ENCODE measurements at regions not wholly inside any gene's neighbourhood (a gene's known extent, or its start where the extent isn't known, plus 50 kb on each side); places are given as distances from the start of the nearest gene placed in this dataset.

DNA sequence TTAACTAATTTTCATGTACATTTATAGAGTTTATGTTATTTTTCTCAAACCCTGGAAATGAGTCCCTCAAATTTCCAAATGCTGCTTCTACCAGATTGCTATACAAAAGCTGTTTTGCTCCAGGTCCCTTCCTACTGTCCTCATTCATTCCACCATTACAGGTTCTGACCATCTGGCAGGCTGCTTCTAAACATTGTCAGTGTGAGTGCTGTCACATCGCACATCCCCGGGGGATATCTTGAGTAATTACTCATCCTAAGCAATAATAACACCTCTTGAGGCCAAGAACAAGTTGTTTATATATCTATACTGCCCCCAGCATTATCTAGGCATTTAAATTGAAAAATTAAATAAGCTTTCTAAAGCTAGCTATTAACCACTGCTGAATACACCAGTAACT lies 1675.3 kb upstream of the CDH6 start:
- Histone ChIP-seq H3K23me2 (ENCODE audit: low read depth, low read length) (no peaks in the 10 kb centered on the region), H4K5ac (ENCODE audit: insufficient read length, low read depth, low read length) (no peak overlapping the region), H3K56ac (replicated peaks; ENCODE audit: insufficient read length, low read depth, low read length) (no peak overlapping the region), H3K18ac (ENCODE audit: extremely low read depth, low read length) (no peak overlapping the region), H2BK12ac (ENCODE audit: low read depth, low read length) (no peak overlapping the region), H3K4me2 (ENCODE audit: insufficient read depth in 1 of 2, low read depth in 2 of 2, low read length in 2 of 2) (no peak overlapping the region), H2BK5ac (ENCODE audit: low read depth, low read length) (no peak overlapping the region), H4K8ac (ENCODE audit: extremely low read depth, insufficient read depth, low read length) (no peak overlapping the region), H2AFZ (ENCODE audit: low read length) (no peak overlapping the region), H3K4me3 (ENCODE audit: extremely low read depth in 1 of 4, insufficient read depth in 2 of 4, low read depth in 3 of 4, low read length in 4 of 4) (no peak overlapping the region), H3K23ac (ENCODE audit: insufficient read length) (no peak overlapping the region), H4K91ac (replicated peaks; ENCODE audit: insufficient read length, low read length) (no peak overlapping the region), H3K27ac (ENCODE audit: low read depth, low read length) (no peak overlapping the region), H2AK5ac (ENCODE audit: low read depth, low read length) (no peak overlapping the region), H2BK120ac (replicated peaks; ENCODE audit: low read depth, low read length) (no peak overlapping the region), H3K9me3 (ENCODE audit: insufficient read depth in 2 of 2, low read depth in 1 of 2, low read length in 1 of 2) (no peaks in the 10 kb centered on the region), H2BK20ac (ENCODE audit: low read length) (no peak overlapping the region), H3K79me2 (ENCODE audit: control insufficient read depth in 1 of 2, insufficient read depth in 2 of 2, low read length in 2 of 2) (no peaks in the 10 kb centered on the region), H3K27me3 (replicated peaks in 1 of 4; ENCODE audit: control insufficient read depth in 3 of 4, extremely low read depth in 1 of 4, insufficient read depth in 3 of 4, low read length in 3 of 4) (no peaks in the 10 kb centered on the region), H3K79me1 (ENCODE audit: low read depth, low read length) (no peaks in the 10 kb centered on the region), H2BK15ac (ENCODE audit: low read length) (no peak overlapping the region), H3K4me1 (replicated peaks in 1 of 4; ENCODE audit: control insufficient read depth in 3 of 4, insufficient read depth in 4 of 4, low read length in 3 of 4) (no peaks in the 10 kb centered on the region), H3K4ac (replicated peaks; ENCODE audit: insufficient read length, low read depth, low read length) (no peak overlapping the region), H4K20me1 (replicated peaks in 1 of 2; ENCODE audit: control insufficient read depth in 1 of 2, insufficient read depth in 2 of 2, low read length in 2 of 2) (no peaks in the 10 kb centered on the region), H3K9ac (replicated peaks in 1 of 4; ENCODE audit: extremely low read depth in 1 of 4, low read depth in 3 of 4, low read length in 3 of 4) (no peak overlapping the region), H3K36me3 (ENCODE audit: control insufficient read depth in 2 of 4, insufficient read depth in 4 of 4, low read length in 3 of 4) (no peaks in the 10 kb centered on the region), H3K14ac (ENCODE audit: insufficient read length) (no peak overlapping the region)
- FAIRE-seq (no peak), DNase-seq (ENCODE audit: low read depth in 1 of 2, low spot score in 2 of 2) (no peak)
- ChIA-PET POLR2A (ENCODE audit: partially characterized antibody) (no interaction called here), CTCF (ENCODE audit: partially characterized antibody) (interaction anchor here (1.0 to 1.2 kb wide), 2 partner anchors 14 to 121 kb away, joined by 3 to 4 read pairs; no protein-coding TSS in a partner anchor)
- whole genome bisulfite sequencing, 2 experiments (ENCODE audit: extremely low coverage in 1 of 2, insufficient coverage in 1 of 2, insufficient read length in 1 of 2, insufficient replicate concordance in 2 of 2, low coverage in 1 of 2, low lambda C conversion rate in 2 of 2, missing lambda C conversion rate in 1 of 2): 89% methylated on average over 2 of the region's 2 CpGs; no CpG with 5 or more reads in 1 of the 2 experiments
- TF ChIP-seq YY1 (IDR thresholded peaks at IDR 0.05; ENCODE audit: low read depth, low read length) (no peak), SP2 (IDR thresholded peaks at IDR 0.05; ENCODE audit: low read length) (no peak), JUND (IDR thresholded peaks at IDR 0.05; ENCODE audit: low read length) (no peak), CTBP2 (IDR thresholded peaks at IDR 0.05; ENCODE audit: borderline replicate concordance, insufficient read depth, insufficient read length, low read length) (no peak), CEBPB (IDR thresholded peaks at IDR 0.05; ENCODE audit: low read depth, low read length) (no peak), CREB1 (IDR thresholded peaks at IDR 0.05) (no peak), POLR2AphosphoS5 (IDR thresholded peaks at IDR 0.05; ENCODE audit: low read depth, low read length) (no peak)
- TF ChIP-seq, protein P1, sequence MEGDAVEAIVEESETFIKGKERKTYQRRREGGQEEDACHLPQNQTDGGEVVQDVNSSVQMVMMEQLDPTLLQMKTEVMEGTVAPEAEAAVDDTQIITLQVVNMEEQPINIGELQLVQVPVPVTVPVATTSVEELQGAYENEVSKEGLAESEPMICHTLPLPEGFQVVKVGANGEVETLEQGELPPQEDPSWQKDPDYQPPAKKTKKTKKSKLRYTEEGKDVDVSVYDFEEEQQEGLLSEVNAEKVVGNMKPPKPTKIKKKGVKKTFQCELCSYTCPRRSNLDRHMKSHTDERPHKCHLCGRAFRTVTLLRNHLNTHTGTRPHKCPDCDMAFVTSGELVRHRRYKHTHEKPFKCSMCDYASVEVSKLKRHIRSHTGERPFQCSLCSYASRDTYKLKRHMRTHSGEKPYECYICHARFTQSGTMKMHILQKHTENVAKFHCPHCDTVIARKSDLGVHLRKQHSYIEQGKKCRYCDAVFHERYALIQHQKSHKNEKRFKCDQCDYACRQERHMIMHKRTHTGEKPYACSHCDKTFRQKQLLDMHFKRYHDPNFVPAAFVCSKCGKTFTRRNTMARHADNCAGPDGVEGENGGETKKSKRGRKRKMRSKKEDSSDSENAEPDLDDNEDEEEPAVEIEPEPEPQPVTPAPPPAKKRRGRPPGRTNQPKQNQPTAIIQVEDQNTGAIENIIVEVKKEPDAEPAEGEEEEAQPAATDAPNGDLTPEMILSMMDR (IDR thresholded peaks at IDR 0.05; ENCODE audit: control extremely low read depth in 1 of 3, insufficient read depth in 1 of 3, low read depth in 1 of 3, low read length in 3 of 3): no peak

Data from H1 (cell line).